Ectodermal cell (in vitro differentiated cells): ENCODE measurements at regions not wholly inside any gene's neighbourhood (a gene's known extent, or its start where the extent isn't known, plus 50 kb on each side); places are given as distances from the start of the nearest gene placed in this dataset.

ENCODE experiments used
- H3K27ac ChIP-seq: 2 replicates; pipeline ENCODE4 v1.7.0; 2013; ENCODE audit warnings: mild to moderate bottlenecking, low read depth, low read length; ENCODE audit not compliant: insufficient read depth, poor library complexity, severe bottlenecking
- H3K27me3 ChIP-seq: 2 replicates; pipeline ENCODE4 v1.7.0; 2013; ENCODE audit warnings: mild to moderate bottlenecking, low read length; ENCODE audit not compliant: insufficient read depth, control insufficient read depth, poor library complexity, severe bottlenecking
- H3K36me3 ChIP-seq: one replicate; pipeline ENCODE4 v1.7.0; 2013; ENCODE audit warnings: low read length; ENCODE audit not compliant: control insufficient read depth, insufficient read depth
- H3K4me1 ChIP-seq: one replicate; pipeline ENCODE4 v1.7.0; 2013; ENCODE audit warnings: low read length; ENCODE audit not compliant: control insufficient read depth, insufficient read depth
- H3K4me3 ChIP-seq: 2 replicates; pipeline ENCODE4 v1.7.0; 2013; ENCODE audit warnings: low read depth, low read length, control low read depth; ENCODE audit not compliant: insufficient read depth
- H3K9me3 ChIP-seq: 2 replicates; pipeline ENCODE4 v1.7.0; 2013; ENCODE audit warnings: mild to moderate bottlenecking, low read length, moderate library complexity; ENCODE audit not compliant: control insufficient read depth
- WGBS, 2 experiments: methylation state at CpG; one replicate each; pipeline ENCODE4 v1.1.7; 2013; ENCODE audit warnings: missing lambda C conversion rate in 2 of 2; 5-methylcytosine and 5-hydroxymethylcytosine counted together

GRCh38 chr10:78830976-78831375, 237.8 kb upstream of the ZMIZ1 start:
- H3K36me3 ChIP-seq, result no peaks in the 10 kb centered on the region
- WGBS, 2 experiments, result 81 to 84% methylated on average over 7 of the region's 7 CpGs
- no peak overlapping the region for H3K4me3 ChIP-seq
- no peak overlapping the region for H3K27ac ChIP-seq
- H3K4me1 ChIP-seq, result peaks cover 6% of the 10 kb centered on the region
- H3K9me3 ChIP-seq, result no peaks in the 10 kb centered on the region
- H3K27me3 ChIP-seq, result no peaks in the 10 kb centered on the region

- peaks cover 6% of the 10 kb centered on the region for H3K4me1 ChIP-seq
- H3K27ac ChIP-seq, result no peak overlapping the region
- H3K4me3 ChIP-seq, result no peak overlapping the region
- WGBS, 2 experiments, result 92 to 93% methylated on average over 8 of the region's 8 CpGs
- H3K36me3 ChIP-seq, result no peaks in the 10 kb centered on the region
- no peaks in the 10 kb centered on the region for H3K9me3 ChIP-seq
- H3K27me3 ChIP-seq, result no peaks in the 10 kb centered on the region
These were observed 237.3 kb upstream of the ZMIZ1 start for GRCh38 chr10:78831461-78831860.

- 90 to 96% methylated on average over 2 of the region's 2 CpGs for WGBS, 2 experiments
- Histone ChIP-seq H3K36me3 (no peaks in the 10 kb centered on the region), H3K4me3 (no peak overlapping the region), H3K27me3 (no peaks in the 10 kb centered on the region), H3K27ac (no peak overlapping the region), H3K4me1 (peaks cover 6% of the 10 kb centered on the region), H3K9me3 (no peaks in the 10 kb centered on the region)
These were observed 236.5 kb upstream of the ZMIZ1 start for GRCh38 chr10:78832281-78832680.

GRCh38 chr10:78838141-78838657, 230.6 kb upstream of the ZMIZ1 start:
- Histone ChIP-seq H3K27ac (no peak overlapping the region), H3K4me3 (no peak overlapping the region), H3K4me1 (no peaks in the 10 kb centered on the region), H3K9me3 (no peaks in the 10 kb centered on the region), H3K36me3 (no peaks in the 10 kb centered on the region), H3K27me3 (no peaks in the 10 kb centered on the region)
- 85 to 89% methylated on average over 5 of the region's 5 CpGs for WGBS, 2 experiments

GRCh38 chr10:78843495-78843894, 225.3 kb upstream of the ZMIZ1 start:
- no peaks in the 10 kb centered on the region for H3K36me3 ChIP-seq
- no peak overlapping the region for H3K4me3 ChIP-seq
- no peaks in the 10 kb centered on the region for H3K9me3 ChIP-seq
- 92 to 100% methylated on average over 1 of the region's 1 CpG for WGBS, 2 experiments
- H3K27me3 ChIP-seq, result no peaks in the 10 kb centered on the region
- H3K4me1 ChIP-seq, result peaks cover 3% of the 10 kb centered on the region
- no peak overlapping the region for H3K27ac ChIP-seq

- no peaks in the 10 kb centered on the region for H3K36me3 ChIP-seq
- H3K9me3 ChIP-seq, result no peaks in the 10 kb centered on the region
- no peak overlapping the region for H3K27ac ChIP-seq
- no peak overlapping the region for H3K4me3 ChIP-seq
- peaks cover 3% of the 10 kb centered on the region for H3K4me1 ChIP-seq
- 85 to 87% methylated on average over 10 of the region's 10 CpGs for WGBS, 2 experiments
- no peaks in the 10 kb centered on the region for H3K27me3 ChIP-seq
These were observed 223.7 kb upstream of the ZMIZ1 start for GRCh38 chr10:78844960-78845607.

- Histone ChIP-seq H3K9me3 (no peaks in the 10 kb centered on the region), H3K4me1 (peaks cover 3% of the 10 kb centered on the region), H3K27me3 (no peaks in the 10 kb centered on the region), H3K4me3 (no peak overlapping the region), H3K27ac (no peak overlapping the region), H3K36me3 (no peaks in the 10 kb centered on the region)
- WGBS, 2 experiments, result 93 to 97% methylated on average over 4 to 5 of the region's 5 CpGs
These were observed 222.7 kb upstream of the ZMIZ1 start for GRCh38 chr10:78846071-78846470.

GRCh38 chr10:78846760-78847159, 222.0 kb upstream of the ZMIZ1 start:
- Histone ChIP-seq H3K4me3 (no peak overlapping the region), H3K27me3 (no peaks in the 10 kb centered on the region), H3K9me3 (no peaks in the 10 kb centered on the region), H3K36me3 (no peaks in the 10 kb centered on the region), H3K4me1 (peaks cover 7% of the 10 kb centered on the region), H3K27ac (no peak overlapping the region)
- WGBS, 2 experiments, result 79 to 84% methylated on average over 7 of the region's 7 CpGs

GRCh38 chr10:78847485-78847884, 221.3 kb upstream of the ZMIZ1 start:
- no peak overlapping the region for H3K4me3 ChIP-seq
- 73 to 75% methylated on average over 5 of the region's 5 CpGs for WGBS, 2 experiments
- H3K27me3 ChIP-seq, result no peaks in the 10 kb centered on the region
- H3K4me1 ChIP-seq, result peaks cover 7% of the 10 kb centered on the region
- no peaks in the 10 kb centered on the region for H3K9me3 ChIP-seq
- H3K36me3 ChIP-seq, result no peaks in the 10 kb centered on the region
- no peak overlapping the region for H3K27ac ChIP-seq

GRCh38 chr10:78849115-78849514, 219.7 kb upstream of the ZMIZ1 start:
- peaks cover 7% of the 10 kb centered on the region for H3K4me1 ChIP-seq
- H3K36me3 ChIP-seq, result no peaks in the 10 kb centered on the region
- no peaks in the 10 kb centered on the region for H3K27me3 ChIP-seq
- H3K4me3 ChIP-seq, result no peak overlapping the region
- WGBS, 2 experiments, result 78 to 79% methylated on average over 7 of the region's 7 CpGs
- H3K27ac ChIP-seq, result no peak overlapping the region
- H3K9me3 ChIP-seq, result no peaks in the 10 kb centered on the region
